PC-9 (cell line): ENCODE measurements at regions not wholly inside any gene's neighbourhood (a gene's known extent, or its start where the extent isn't known, plus 50 kb on each side); places are given as distances from the start of the nearest gene placed in this dataset.

ENCODE experiments used
- BruUV-seq: library from RNA; stranded (reverse); fragments of 400-500 nt; replicated peaks from 2 replicates; lab custom pipeline; 2021; lab: Mats Ljungman, UMichigan
- CTCF ChIA-PET: fragments of 300-600 bp; sonication (Branson Sonifier 250); formaldehyde crosslinking; loops from one replicate; lab custom pipeline; 2022; ENCODE audit warnings: antibody characterized with exemption; lab: Charles Lee
- POLR2A ChIA-PET: fragments of 300-600 bp; sonication (Branson Sonifier 250); formaldehyde crosslinking; loops from one replicate; lab custom pipeline; 2022; ENCODE audit warnings: antibody characterized with exemption; ENCODE audit not compliant: unreplicated experiment; lab: Charles Lee
- DNase-seq, 2 experiments: peaks; one replicate each; pipeline versions ENCODE4 v3.0.0 to v3.0.0-alpha.2; 2015 to 2022; ENCODE audit warnings: mixed read lengths in 1 of 2
- H2AFZ ChIP-seq: fragments of 200-600 bp; sonication (generic); 2 replicates; pipeline ENCODE4 v1.8.1; 2017; ENCODE audit warnings: antibody characterized with exemption
- H3F3A ChIP-seq: fragments of 200-600 bp; sonication (generic); 2 replicates; pipeline ENCODE4 v1.8.1; 2017; ENCODE audit warnings: antibody characterized with exemption, mild to moderate bottlenecking, low read depth; ENCODE audit not compliant: insufficient read depth
- H3K27ac ChIP-seq: fragments of 200-600 bp; sonication (generic); 2 replicates; pipeline ENCODE4 v1.6.1; 2016; ENCODE audit warnings: mixed run types
- H3K27me3 ChIP-seq: fragments of 200-600 bp; sonication (generic); 2 replicates; pipeline ENCODE4 v1.6.1; 2016; ENCODE audit warnings: low read depth, mixed run types; ENCODE audit not compliant: insufficient read depth
- H3K36me3 ChIP-seq: fragments of 200-600 bp; sonication (generic); 2 replicates; pipeline ENCODE4 v1.6.1; 2016; ENCODE audit warnings: low read depth, mixed run types
- H3K4me1 ChIP-seq: fragments of 200-600 bp; sonication (generic); replicated peaks from 2 replicates; pipeline ENCODE4 v1.6.1; 2016; ENCODE audit warnings: mixed run types; ENCODE audit not compliant: insufficient read depth
- H3K4me2 ChIP-seq: fragments of 200-600 bp; sonication (generic); 2 replicates; pipeline ENCODE4 v1.6.1; 2017; ENCODE audit warnings: mixed run types
- H3K4me3 ChIP-seq: fragments of 200-600 bp; sonication (generic); 2 replicates; pipeline ENCODE4 v1.6.1; 2016; ENCODE audit warnings: mixed run types
- H3K79me2 ChIP-seq: fragments of 200-600 bp; sonication (generic); 2 replicates; pipeline ENCODE4 v1.6.1; 2017; ENCODE audit warnings: low read depth, mixed run types
- H3K9me2 ChIP-seq: fragments of 200-600 bp; sonication (generic); 2 replicates; pipeline ENCODE4 v1.8.1; 2017; ENCODE audit warnings: mild to moderate bottlenecking; ENCODE audit not compliant: insufficient read depth
- H3K9me3 ChIP-seq: fragments of 200-600 bp; sonication (generic); 2 replicates; pipeline ENCODE4 v1.8.1; 2016; ENCODE audit warnings: low read depth; ENCODE audit not compliant: insufficient read depth
- H4K20me1 ChIP-seq: fragments of 200-600 bp; sonication (generic); 2 replicates; pipeline ENCODE4 v1.8.1; 2017; ENCODE audit not compliant: insufficient read depth
- EZH2 ChIP-seq: fragments of 200-600 bp; sonication (generic); IDR thresholded peaks from 2 replicates; pipeline ENCODE4 v1.8.0; 2017; ENCODE audit warnings: antibody characterized with exemption, low read depth
- intact Hi-C: fragments of 100-400 bp; cut with micrococcal nuclease; formaldehyde crosslinking; loops from one replicate; pipeline ENCODE4 v1.10.0; 2022; ENCODE audit not compliant: unreplicated experiment
- TF ChIP-seq, protein P1 (sequence below): fragments of 200-600 bp; sonication (generic); conservative IDR thresholded peaks from 2 replicates; pipeline ENCODE4 v1.6.1; 2017; ENCODE audit warnings: mixed run types, antibody characterized with exemption, mild to moderate bottlenecking, moderate library complexity

DNA sequence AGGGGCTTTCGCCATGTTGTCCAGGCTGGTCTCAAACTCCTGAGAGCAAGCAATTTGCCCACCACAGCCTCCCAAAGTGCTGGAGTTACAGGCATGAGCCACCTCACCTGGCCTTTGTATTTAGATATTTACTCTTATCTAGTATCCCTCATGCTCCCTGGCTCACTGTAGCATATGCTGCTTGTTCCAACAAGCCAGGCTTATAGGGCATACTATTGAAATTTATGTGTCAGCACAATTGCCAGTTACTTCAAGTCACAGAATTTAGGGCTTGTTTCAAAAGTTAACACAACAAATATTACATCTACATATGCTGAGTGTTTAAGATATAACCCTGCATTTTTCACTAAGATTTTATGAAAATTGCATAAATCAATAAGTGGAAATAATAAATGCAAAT is 469.2 kb upstream of the ZNF608 start:
- Histone ChIP-seq H3K36me3 (no peaks in the 10 kb centered on the region), H3K9me2 (no peaks in the 10 kb centered on the region; the same call in 1 of the 2 replicates), H4K20me1 (no peaks in the 10 kb centered on the region), H3K4me3 (no peak overlapping the region), H3K27ac (no peak overlapping the region), H3F3A (no peaks in the 10 kb centered on the region; the same call in 1 of the 2 replicates), H2AFZ (no peak overlapping the region), H3K79me2 (no peaks in the 10 kb centered on the region), H3K4me2 (no peak overlapping the region), H3K27me3 (no peaks in the 10 kb centered on the region), H3K9me3 (no peaks in the 10 kb centered on the region), H3K4me1 (no peaks in the 10 kb centered on the region)
- ChIA-PET POLR2A (no interaction called here), CTCF (no interaction called here)
- no peak for DNase-seq
- intact Hi-C loops: no loop called here
- BruUV-seq: no TSS peak
- no peak for TF ChIP-seq EZH2
- TF ChIP-seq, protein P1, sequence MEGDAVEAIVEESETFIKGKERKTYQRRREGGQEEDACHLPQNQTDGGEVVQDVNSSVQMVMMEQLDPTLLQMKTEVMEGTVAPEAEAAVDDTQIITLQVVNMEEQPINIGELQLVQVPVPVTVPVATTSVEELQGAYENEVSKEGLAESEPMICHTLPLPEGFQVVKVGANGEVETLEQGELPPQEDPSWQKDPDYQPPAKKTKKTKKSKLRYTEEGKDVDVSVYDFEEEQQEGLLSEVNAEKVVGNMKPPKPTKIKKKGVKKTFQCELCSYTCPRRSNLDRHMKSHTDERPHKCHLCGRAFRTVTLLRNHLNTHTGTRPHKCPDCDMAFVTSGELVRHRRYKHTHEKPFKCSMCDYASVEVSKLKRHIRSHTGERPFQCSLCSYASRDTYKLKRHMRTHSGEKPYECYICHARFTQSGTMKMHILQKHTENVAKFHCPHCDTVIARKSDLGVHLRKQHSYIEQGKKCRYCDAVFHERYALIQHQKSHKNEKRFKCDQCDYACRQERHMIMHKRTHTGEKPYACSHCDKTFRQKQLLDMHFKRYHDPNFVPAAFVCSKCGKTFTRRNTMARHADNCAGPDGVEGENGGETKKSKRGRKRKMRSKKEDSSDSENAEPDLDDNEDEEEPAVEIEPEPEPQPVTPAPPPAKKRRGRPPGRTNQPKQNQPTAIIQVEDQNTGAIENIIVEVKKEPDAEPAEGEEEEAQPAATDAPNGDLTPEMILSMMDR: no peak

GRCh38 chr5:125219710-125220109 is 473.3 kb upstream of the ZNF608 start:
- no peak overlapping the region for H3K4me2 ChIP-seq
- H4K20me1 ChIP-seq: no peaks in the 10 kb centered on the region
- no peaks in the 10 kb centered on the region for H3F3A ChIP-seq
- no peaks in the 10 kb centered on the region for H3K9me3 ChIP-seq
- H3K79me2 ChIP-seq: no peaks in the 10 kb centered on the region
- H3K4me1 ChIP-seq: no peaks in the 10 kb centered on the region
- no TSS peak for BruUV-seq
- H3K4me3 ChIP-seq: no peak overlapping the region
- ChIA-PET CTCF (no interaction called here), POLR2A (no interaction called here)
- H3K9me2 ChIP-seq: no peaks in the 10 kb centered on the region; the same call in 1 of the 2 replicates
- no peak overlapping the region for H3K27ac ChIP-seq
- no peaks in the 10 kb centered on the region for H3K27me3 ChIP-seq
- no peak overlapping the region for H2AFZ ChIP-seq
- DNase-seq: no peak
- no peaks in the 10 kb centered on the region for H3K36me3 ChIP-seq
- no peak for TF ChIP-seq EZH2
- TF ChIP-seq, protein P1: no peak
- intact Hi-C loops: no loop called here

DNA sequence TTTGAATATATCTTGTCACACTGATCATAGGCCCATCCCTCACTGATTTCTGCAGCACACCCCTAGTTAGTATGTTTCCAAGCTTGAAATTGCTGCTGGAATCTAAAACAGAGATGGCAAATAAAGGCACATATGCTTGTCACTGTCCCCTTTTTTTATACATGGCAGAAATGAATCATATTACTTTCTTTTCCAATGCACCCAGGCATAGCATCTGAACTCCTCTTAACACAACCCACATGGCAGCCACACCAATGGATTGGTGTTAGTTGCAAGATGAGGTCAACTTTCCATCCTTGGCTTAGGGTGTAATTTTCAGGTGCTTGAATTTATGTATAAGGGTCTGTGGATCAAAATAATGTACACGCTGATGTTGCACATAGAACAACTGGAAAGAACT is 473.8 kb upstream of the ZNF608 start:
- no peak overlapping the region for H2AFZ ChIP-seq
- no peak overlapping the region for H3K4me2 ChIP-seq
- no peaks in the 10 kb centered on the region for H3K9me3 ChIP-seq
- no peak overlapping the region for H3K27ac ChIP-seq
- ChIA-PET CTCF (no interaction called here), POLR2A (no interaction called here)
- no peak for DNase-seq
- H3K27me3 ChIP-seq: no peaks in the 10 kb centered on the region
- H3K79me2 ChIP-seq: no peaks in the 10 kb centered on the region
- H3K9me2 ChIP-seq: no peaks in the 10 kb centered on the region; the same call in 1 of the 2 replicates
- no peaks in the 10 kb centered on the region for H3F3A ChIP-seq
- H3K36me3 ChIP-seq: no peaks in the 10 kb centered on the region
- H4K20me1 ChIP-seq: no peaks in the 10 kb centered on the region
- no peaks in the 10 kb centered on the region for H3K4me1 ChIP-seq
- no TSS peak for BruUV-seq
- no peak overlapping the region for H3K4me3 ChIP-seq
- TF ChIP-seq EZH2: no peak
- TF ChIP-seq, protein P1: no peak
- intact Hi-C loops: no loop called here
